ENCODE measurements at regions not wholly inside any gene's neighbourhood (a gene's known extent, or its start where the extent isn't known, plus 50 kb on each side); places are given as distances from the start of the nearest gene placed in this dataset.

- no peak for TF ChIP-seq CTCF (IDR thresholded peaks at IDR 0.05; ENCODE audit: low read depth, low read length)
Measured at GRCh38 chr20:60507087-60507694, 549.0 kb downstream of the CDH26 start.

GRCh38 chr20:60509407-60509806 is 551.2 kb downstream of the CDH26 start:
- no peak overlapping the region for H3K4me3 ChIP-seq (ENCODE audit: low read depth, low read length)
- TF ChIP-seq CTCF (IDR thresholded peaks at IDR 0.05; ENCODE audit: low read depth, low read length): no peak

More at GRCh38 chr20:60507087-60507694, 549.0 kb downstream of the CDH26 start:
- H3K4me3 ChIP-seq (ENCODE audit: low read depth, low read length): no peak overlapping the region

- TF ChIP-seq CTCF (IDR thresholded peaks at IDR 0.05; ENCODE audit: low read depth, low read length): no peak
- H3K4me3 ChIP-seq (ENCODE audit: low read depth, low read length): no peak overlapping the region
Measured at GRCh38 chr20:60510356-60510755, 552.1 kb downstream of the CDH26 start.

- no peak for TF ChIP-seq CTCF (IDR thresholded peaks at IDR 0.05; ENCODE audit: low read depth, low read length)
- no peak overlapping the region for H3K4me3 ChIP-seq (ENCODE audit: low read depth, low read length)
Measured at GRCh38 chr20:60512443-60512842, 554.2 kb downstream of the CDH26 start.

- H3K4me3 ChIP-seq (ENCODE audit: low read depth, low read length): no peak overlapping the region
- TF ChIP-seq CTCF (IDR thresholded peaks at IDR 0.05; ENCODE audit: low read depth, low read length): no peak
Measured at GRCh38 chr20:60513141-60513540, 554.9 kb downstream of the CDH26 start.

GRCh38 chr20:60516442-60516841 is 558.2 kb downstream of the CDH26 start:
- no peak for TF ChIP-seq CTCF (IDR thresholded peaks at IDR 0.05; ENCODE audit: low read depth, low read length)
- no peak overlapping the region for H3K4me3 ChIP-seq (ENCODE audit: low read depth, low read length)

GRCh38 chr20:60518022-60518421 is 559.8 kb downstream of the CDH26 start:
- TF ChIP-seq CTCF (IDR thresholded peaks at IDR 0.05; ENCODE audit: low read depth, low read length): no peak
- no peak overlapping the region for H3K4me3 ChIP-seq (ENCODE audit: low read depth, low read length)
